HG02852 (cell line): ENCODE measurements at regions not wholly inside any gene's neighbourhood (a gene's known extent, or its start where the extent isn't known, plus 50 kb on each side); places are given as distances from the start of the nearest gene placed in this dataset.

ENCODE experiments used
- ATAC-seq: cut with Tn5 transposase; IDR thresholded peaks from one replicate; pipeline ENCODE4 v1.9.1; 2021; ENCODE audit warnings: mild to moderate bottlenecking, moderate library complexity; ENCODE audit not compliant: unreplicated experiment

DNA sequence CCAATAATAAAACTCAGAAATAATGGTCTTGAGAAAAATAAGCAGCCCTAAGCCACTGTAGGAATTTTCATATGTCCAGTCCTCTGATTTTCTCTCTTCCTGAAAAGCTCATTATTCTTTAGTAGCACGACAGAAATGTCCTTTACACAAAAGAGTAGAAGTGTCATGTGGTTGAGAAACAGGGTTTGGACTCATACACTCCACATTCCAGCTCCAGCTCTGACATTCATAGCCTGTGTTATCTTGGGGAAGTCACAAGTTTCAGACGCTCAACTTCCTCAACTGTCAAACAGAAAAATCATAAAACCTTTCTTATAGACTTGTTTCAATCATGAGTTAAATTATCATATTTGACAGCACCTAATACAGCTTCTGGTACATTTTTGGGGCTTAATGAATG, 511.5 kb downstream of the TNS1 start:
- ATAC-seq: no peak

- no peak for ATAC-seq
These were observed 513.4 kb downstream of the TNS1 start for GRCh38 chr2:217489145-217489960.

GRCh38 chr2:217484046-217484445, 518.7 kb downstream of the TNS1 start:
- no peak for ATAC-seq

DNA sequence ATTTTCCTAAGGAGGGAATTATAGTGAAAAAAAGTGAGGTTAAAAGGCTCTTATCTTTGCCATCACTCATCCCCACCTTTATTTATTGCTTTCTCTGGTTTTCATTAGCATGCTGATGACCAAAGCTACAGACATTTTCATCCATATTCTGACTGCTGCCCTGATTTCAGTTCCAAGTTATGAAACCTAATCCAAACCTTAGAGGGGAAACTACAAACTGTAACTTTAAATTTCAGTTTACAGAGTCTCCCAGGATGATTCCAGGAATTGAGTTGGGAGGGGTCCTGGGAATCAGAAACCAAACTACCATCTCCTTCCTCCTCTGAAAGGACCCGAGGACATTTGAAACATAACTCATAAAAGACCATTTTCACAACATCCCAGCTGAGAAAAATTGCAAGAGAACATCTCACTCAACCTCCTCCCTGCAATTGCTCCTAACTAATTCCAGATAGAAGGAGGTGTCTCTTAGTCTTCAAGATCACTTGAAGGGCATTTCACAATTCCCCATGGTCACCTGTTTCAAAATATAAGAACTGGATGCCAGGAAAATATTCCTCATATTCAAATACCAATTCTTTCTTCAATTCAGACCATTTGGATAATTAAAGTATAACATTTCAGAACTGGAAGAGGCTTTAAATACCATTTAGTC, 520.6 kb downstream of the TNS1 start:
- no peak for ATAC-seq

GRCh38 chr2:217481577-217481976, 521.2 kb downstream of the TNS1 start:
- ATAC-seq: no peak

DNA sequence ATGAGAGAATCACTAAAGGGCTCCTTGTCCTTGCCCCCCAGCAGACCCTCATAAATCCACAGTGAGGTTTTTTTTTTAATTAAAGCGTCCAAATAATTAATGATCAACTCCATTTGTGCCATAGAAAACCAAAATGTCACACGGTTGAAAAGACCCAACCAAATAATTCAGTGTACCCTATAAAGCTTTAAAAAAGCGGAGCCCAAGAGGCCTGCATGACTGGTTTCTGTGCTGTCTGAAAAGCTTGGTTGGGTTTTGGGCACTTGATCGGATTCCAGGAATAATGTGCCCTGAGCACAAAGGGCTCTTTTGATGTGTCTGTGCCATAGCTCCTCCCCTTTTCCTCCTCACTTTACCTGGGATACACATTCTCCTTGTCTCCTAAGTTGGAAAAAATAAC, 523.2 kb downstream of the TNS1 start:
- no peak for ATAC-seq

DNA sequence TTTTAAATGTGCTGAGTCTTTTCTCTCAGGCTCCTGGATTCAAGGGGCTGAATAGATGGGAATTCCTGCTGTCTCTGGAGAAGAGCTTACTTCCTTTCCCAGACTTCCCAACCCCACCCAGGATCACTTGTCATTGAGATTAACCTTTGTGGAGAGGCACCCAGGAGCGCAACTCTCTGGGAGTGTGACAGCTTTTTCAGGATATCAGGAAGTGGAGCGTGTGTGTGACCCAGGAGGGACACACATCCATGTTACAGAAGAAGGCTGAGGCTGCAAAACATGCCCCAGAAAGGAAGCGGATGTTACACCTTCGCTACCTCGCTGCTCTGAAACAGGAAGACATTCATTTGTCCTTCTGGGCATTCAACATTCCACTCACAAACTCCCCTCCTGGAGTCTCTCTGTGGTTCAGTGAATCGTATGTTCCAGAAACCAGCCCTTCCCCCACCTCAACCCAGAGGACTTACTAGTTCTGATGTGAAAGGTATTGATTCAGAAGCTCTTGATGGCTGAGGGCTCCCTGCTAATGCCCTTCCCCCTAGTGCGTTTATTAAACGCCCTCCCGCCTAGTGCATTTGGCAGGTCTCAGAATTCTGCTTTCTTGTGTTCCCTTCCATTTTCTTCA, 523.9 kb downstream of the TNS1 start:
- ATAC-seq: no peak

GRCh38 chr2:217477583-217477982, 525.2 kb downstream of the TNS1 start:
- ATAC-seq: no peak

GRCh38 chr2:217475791-217476190, 527.0 kb downstream of the TNS1 start:
- ATAC-seq: no peak

GRCh38 chr2:217475101-217475500, 527.7 kb downstream of the TNS1 start:
- no peak for ATAC-seq

DNA sequence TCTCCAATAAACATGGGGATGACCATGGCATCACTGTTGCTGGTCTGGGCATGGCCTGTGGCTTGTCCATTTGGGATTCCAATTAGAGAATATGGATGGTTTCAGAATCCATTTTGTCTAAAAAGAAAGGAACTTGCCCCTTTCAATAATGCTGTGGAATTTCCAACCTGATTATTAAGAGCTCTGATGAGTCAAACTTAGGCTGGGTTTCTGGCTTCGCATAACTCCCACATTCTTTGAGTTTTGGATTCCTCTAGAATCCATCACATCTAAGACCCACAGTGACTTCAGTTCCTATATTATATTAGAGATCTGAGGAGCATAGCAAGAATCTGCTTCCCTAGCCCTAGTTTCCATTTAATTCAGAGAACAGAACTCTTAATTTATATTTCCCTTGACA, 531.5 kb downstream of the TNS1 start:
- no peak for ATAC-seq

GRCh38 chr2:217469203-217469810, 533.5 kb downstream of the TNS1 start:
- no peak for ATAC-seq

DNA sequence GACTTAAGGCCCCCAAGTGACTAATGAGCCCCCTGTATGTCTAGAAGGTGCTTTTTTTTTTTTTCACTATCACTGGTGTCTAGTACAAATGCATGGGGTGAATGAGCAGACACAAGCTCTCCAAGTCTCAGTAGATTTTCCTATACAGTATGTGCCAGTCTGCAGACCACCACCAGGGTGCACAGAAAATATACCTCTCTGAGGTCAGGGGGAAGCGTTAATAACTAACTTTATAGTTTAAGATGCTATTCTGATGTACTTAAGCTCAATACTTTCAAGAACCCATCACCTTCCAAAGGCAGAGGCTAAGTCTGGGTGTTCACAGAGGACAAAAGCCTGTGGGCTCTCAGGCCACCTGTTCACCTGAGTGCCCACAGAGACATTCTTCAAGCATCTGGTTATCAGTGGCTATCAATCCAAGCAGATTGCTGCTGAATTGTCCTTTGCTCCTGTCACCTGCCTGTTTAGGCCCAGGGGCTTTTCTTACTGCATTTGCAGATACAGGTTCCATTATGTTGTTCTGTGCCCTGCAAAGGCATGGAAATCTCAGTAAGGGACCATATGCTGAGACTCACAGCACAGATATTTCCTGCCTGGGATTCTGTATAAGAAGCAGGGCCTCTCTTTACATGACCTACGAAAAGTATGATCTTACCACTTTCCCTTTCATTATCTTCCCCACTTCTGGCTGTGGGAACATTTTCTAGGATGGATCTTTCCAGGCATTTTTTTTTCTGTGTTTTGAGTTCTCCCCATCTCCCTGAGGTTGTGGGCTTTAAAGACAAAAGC, 534.6 kb downstream of the TNS1 start:
- ATAC-seq: no peak

DNA sequence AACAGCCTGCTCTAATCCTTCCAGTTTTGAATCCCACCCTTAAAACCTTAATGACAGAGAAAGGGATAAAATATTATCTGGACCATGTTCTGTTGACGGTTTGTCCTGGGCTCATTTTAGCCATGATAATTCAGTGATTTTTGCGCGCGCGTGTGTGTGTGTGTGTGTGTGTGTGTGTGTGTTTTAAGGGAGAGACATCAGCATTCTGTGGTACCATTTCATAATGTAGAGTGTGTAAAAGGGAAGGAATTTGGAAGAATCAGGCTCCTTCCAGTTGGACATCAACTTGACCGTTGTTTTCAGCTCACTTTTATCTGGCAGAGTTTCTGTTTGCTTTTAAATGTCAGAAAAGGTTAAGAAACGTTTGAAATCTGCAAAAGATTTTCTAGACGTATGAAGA, 535.5 kb downstream of the TNS1 start:
- no peak for ATAC-seq

- ATAC-seq: no peak
These were observed 536.0 kb downstream of the TNS1 start for GRCh38 chr2:217466805-217467204.

DNA sequence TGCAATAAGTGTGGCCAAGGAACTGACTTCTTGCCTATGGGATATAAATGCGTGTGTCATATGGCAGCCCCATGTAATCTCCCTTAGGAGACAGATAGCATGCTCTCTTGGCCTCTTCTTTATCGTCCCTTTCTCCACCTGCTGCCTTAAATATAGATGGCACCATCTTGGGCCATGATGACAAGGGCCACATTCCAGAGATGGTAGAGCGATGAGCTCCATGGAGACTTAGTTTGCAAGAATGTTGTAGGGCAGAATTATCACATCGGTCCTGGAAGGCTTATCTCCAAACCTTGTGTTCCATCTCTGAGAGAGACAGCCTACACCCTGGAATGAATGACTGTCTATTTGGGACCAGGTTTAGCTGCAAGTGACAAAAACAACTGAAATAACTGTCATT, 536.7 kb downstream of the TNS1 start:
- ATAC-seq: no peak

DNA sequence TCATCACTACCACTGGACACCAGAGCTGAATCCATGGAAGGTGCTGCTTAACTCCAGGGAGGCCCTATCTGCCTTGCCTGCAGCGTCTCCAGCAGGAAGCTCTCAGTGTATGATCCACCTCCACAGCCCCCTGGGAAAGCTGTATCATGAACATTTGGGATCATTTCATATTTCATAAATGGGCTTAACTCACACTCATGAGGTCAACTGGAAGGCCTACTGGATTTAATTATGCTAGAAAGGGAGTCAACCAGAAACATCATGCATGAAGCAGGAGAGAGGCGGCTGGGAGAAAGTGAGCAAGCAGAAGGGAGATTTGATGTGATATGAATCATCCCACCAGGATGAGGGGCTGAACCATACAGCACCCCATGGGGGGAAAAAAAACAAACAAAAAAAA, 537.7 kb downstream of the TNS1 start:
- ATAC-seq: no peak

GRCh38 chr2:217463402-217464075, 539.3 kb downstream of the TNS1 start:
- peak; percentile 66 for ATAC-seq

DNA sequence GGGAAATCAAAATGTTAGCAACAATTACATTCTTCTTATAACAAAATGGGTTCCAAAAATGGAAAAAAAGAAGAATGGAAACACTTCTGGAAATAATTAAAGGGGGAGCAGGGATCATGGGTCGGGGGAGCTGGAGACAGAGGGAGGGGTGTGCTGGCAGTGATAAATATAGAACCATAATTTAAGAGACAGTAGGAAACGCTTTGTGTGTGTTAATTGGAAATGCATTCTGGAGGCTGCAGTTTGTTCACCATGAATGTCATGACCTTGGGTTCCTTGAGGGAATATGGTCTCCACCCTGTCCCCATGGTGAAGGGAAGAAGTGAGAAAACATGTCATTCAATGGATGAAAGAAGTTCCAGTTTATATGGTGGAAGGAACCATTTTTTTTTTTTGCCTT, 540.7 kb downstream of the TNS1 start:
- no peak for ATAC-seq

DNA sequence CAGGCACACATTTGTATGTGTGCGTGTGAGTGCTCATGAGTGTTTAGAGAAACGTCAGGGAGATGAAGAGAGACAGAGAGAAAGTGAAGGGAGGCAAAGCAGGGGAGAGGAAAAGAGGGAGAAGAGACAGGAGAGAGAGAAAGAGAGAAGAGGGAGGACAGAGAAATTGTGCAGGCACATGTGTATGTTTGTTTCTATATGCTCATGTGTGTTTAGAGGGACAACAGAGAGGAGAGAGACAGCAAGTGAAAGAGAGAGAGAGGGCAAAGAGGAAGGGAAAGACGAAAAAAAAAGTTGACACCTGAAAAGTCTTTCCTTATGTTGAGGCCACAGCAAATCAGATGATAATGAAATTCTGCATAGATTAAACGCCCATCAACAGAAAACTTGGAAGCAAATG, 541.1 kb downstream of the TNS1 start:
- ATAC-seq: no peak
